PFSK-1 (cell line): ENCODE measurements at regions not wholly inside any gene's neighbourhood (a gene's known extent, or its start where the extent isn't known, plus 50 kb on each side); places are given as distances from the start of the nearest gene placed in this dataset.

Source experiments
- POLR2AphosphoS5 ChIP-seq: IDR thresholded peaks from 2 replicates; pipeline ENCODE4 v1.6.1; 2012; ENCODE audit warnings: low read depth, mild to moderate bottlenecking, control low read depth, low read length, moderate library complexity
- REST ChIP-seq, 2 experiments: IDR thresholded peaks; 2 replicates each; pipeline versions ENCODE4 v1.6.1 to v1.8.0; 2011 to 2012; ENCODE audit warnings: low read depth in 2 of 2, low read length in 2 of 2, control low read depth in 1 of 2, inconsistent platforms in 1 of 2, mild to moderate bottlenecking in 1 of 2, moderate library complexity in 1 of 2; ENCODE audit not compliant: insufficient read depth in 1 of 2
- SIN3A ChIP-seq: IDR thresholded peaks from 2 replicates; pipeline ENCODE4 v1.6.1; 2012; ENCODE audit warnings: mild to moderate bottlenecking, low read length, moderate library complexity, borderline replicate concordance; ENCODE audit not compliant: insufficient read depth

GRCh38 chr12:128163086-128163485 is 103.9 kb upstream of the TMEM132C start:
- TF ChIP-seq POLR2AphosphoS5, result no peak
- TF ChIP-seq SIN3A, result no peak
- no peak for TF ChIP-seq REST (IDR thresholded peaks at IDR 0.05; ENCODE audit: insufficient read depth in 1 of 2, low read depth in 2 of 2, low read length in 2 of 2)
